K562 (cell line): ENCODE measurements at regions not wholly inside any gene's neighbourhood (a gene's known extent, or its start where the extent isn't known, plus 50 kb on each side); places are given as distances from the start of the nearest gene placed in this dataset.

ENCODE experiments used
- E2F1 ChIP-seq: sonication (generic); formaldehyde crosslinking; IDR thresholded peaks from 2 replicates; pipeline ENCODE4 v1.8.1; 2023; ENCODE audit warnings: mild to moderate bottlenecking, missing genetic modification reagents, moderate library complexity
- FOSL1 ChIP-seq: fragments of 200-800 bp; sonication (Bioruptor generic); conservative IDR thresholded peaks from 2 replicates; pipeline ENCODE4 v1.6.1; 2016; ENCODE audit warnings: missing genetic modification characterization, missing compliant biosample characterization
- FOXP1 ChIP-seq: sonication (generic); formaldehyde crosslinking; IDR thresholded peaks from 2 replicates; pipeline ENCODE4 v1.8.0; 2022; ENCODE audit warnings: mild to moderate bottlenecking, missing genetic modification reagents
- GABPA ChIP-seq: fragments of 200-800 bp; sonication (Bioruptor generic); conservative IDR thresholded peaks from 2 replicates; pipeline ENCODE4 v1.6.1; 2016; ENCODE audit warnings: low read depth, missing genetic modification characterization, missing compliant biosample characterization
- HDAC2 ChIP-seq: fragments of 450-650 bp; IDR thresholded peaks from 2 replicates; pipeline ENCODE4 v1.6.1; 2016; ENCODE audit warnings: mild to moderate bottlenecking
- KLF6 ChIP-seq: fragments of 250-450 bp; sonication (Bioruptor Pico); IDR thresholded peaks from 2 replicates; pipeline ENCODE4 v1.4.0; 2020; ENCODE audit warnings: mild to moderate bottlenecking, moderate library complexity, borderline replicate concordance
- NFIX ChIP-seq: fragments of 250-450 bp; sonication (Bioruptor Pico); IDR thresholded peaks from 2 replicates; pipeline ENCODE4 v1.4.0; 2020; ENCODE audit warnings: low read depth, mild to moderate bottlenecking, moderate library complexity
- SAP30 ChIP-seq: fragments of 200-600 bp; sonication (generic); IDR thresholded peaks from 2 replicates; pipeline ENCODE4 v1.6.1; 2012; ENCODE audit warnings: borderline replicate concordance, low read depth, mild to moderate bottlenecking, moderate library complexity, low read length, control low read depth, inconsistent platforms; ENCODE audit not compliant: insufficient read depth, poor library complexity, severe bottlenecking
- XRCC5 ChIP-seq: fragments of 200-400 bp; formaldehyde crosslinking; IDR thresholded peaks from 2 replicates; pipeline ENCODE4 v1.6.1; 2017; ENCODE audit warnings: low read depth, mild to moderate bottlenecking, low read length
- ZNF318 ChIP-seq, 2 experiments: fragments of 450-650 bp; IDR thresholded peaks; 2 replicates each; pipeline ENCODE4 v1.6.1; 2016; ENCODE audit warnings: mild to moderate bottlenecking in 2 of 2, borderline replicate concordance in 1 of 2, low read depth in 1 of 2, moderate library complexity in 1 of 2
- ZNF592 ChIP-seq: fragments of 450-650 bp; IDR thresholded peaks from 2 replicates; pipeline ENCODE4 v1.6.1; 2017; ENCODE audit warnings: antibody characterized with exemption, mild to moderate bottlenecking
- ZNF766 ChIP-seq: fragments of 200-800 bp; sonication (Bioruptor generic); conservative IDR thresholded peaks from 2 replicates; pipeline ENCODE4 v1.6.1; 2016; ENCODE audit warnings: missing genetic modification characterization, missing compliant biosample characterization

GRCh38 chr9:107548298-107549142 is 59.0 kb upstream of the KLF4 start (continued):
- no peak for TF ChIP-seq ZNF592
- TF ChIP-seq HDAC2: no peak
- TF ChIP-seq FOXP1: no peak
- TF ChIP-seq E2F1 (CRISPR knock-in tag): no peak
- peak; percentile 83; the same call in 1 of the 2 replicates for TF ChIP-seq ZNF766 (CRISPR knock-in tag)
- 0 out of 4 replicates have a peak, but pooled peaks of 1 of the 2 experiments have one; percentile 40 for TF ChIP-seq ZNF318 (IDR thresholded peaks at IDR 0.05; ENCODE audit: borderline replicate concordance in 1 of 2, low read depth in 1 of 2)
- no peak for TF ChIP-seq SAP30
- TF ChIP-seq NFIX: no peak
- peak; percentile 78 for TF ChIP-seq FOSL1 (tag)
- no peak; the same call in 1 of the 2 replicates for TF ChIP-seq KLF6
- no peak for TF ChIP-seq XRCC5
- peak; percentile 57 for TF ChIP-seq GABPA (tag)
